Left colon (tissue), 2 donors: ENCODE measurements at regions not wholly inside any gene's neighbourhood (a gene's known extent, or its start where the extent isn't known, plus 50 kb on each side); places are given as distances from the start of the nearest gene placed in this dataset.

Experiments
- ATAC-seq: fragments of 200-7000 bp; cut with Tn5 transposase; one replicate; pipeline ENCODE4 v1.9.1; 2020; ENCODE audit warnings: mild to moderate bottlenecking, moderate library complexity
- DNase-seq, 2 donors: peaks; one replicate each; pipeline ENCODE4 v3.0.0-alpha.2; 2020
- intact Hi-C, 2 donors: fragments of 100-400 bp; cut with DNase I in 1 of 2; cut with micrococcal nuclease in 1 of 2; formaldehyde crosslinking; loops; one replicate each; pipeline versions ENCODE4 v1.11.2 to v1.14.0; 2022; cut with DNase I, micrococcal nuclease
- donor health status: DM: no; HTN: no; CAD: no.
- donor health status: DM: yes; HTN: yes; CAD: no.

DNA sequence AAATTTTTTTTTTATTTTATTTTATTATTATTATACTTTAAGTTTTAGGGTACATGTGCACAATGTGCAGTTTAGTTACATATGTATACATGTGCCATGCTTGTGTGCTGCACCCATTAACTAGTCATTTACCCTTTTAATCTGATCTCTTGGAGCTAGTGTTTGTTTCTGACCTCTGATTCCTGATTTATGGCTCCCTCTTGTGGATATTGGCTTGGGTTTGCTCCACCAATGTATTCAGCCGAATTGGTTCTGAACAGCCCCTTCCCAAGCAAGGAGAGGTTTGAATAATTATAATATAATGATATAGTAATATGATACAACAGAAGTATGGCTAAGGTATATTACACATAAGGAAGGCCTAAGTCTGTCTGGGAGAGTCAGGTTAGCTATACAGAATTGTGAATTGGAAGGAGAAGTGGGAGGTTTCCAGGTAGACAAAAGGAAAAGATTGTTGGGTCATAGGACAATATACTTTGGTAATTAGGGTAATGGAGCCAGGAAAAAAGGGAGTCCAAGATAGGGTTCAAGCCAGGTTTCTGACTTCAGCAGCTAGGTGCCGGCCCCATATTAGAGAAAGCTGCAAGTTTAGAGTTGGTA lies 53.1 kb upstream of the HMCN1 start:
- intact Hi-C loops: loop anchor here in 1 of 2 donors (10.0 kb wide), 1 partner anchor 376 kb away; no protein-coding TSS in a partner anchor
- ATAC-seq: peak; percentile 77
- DNase-seq: no peak

DNA sequence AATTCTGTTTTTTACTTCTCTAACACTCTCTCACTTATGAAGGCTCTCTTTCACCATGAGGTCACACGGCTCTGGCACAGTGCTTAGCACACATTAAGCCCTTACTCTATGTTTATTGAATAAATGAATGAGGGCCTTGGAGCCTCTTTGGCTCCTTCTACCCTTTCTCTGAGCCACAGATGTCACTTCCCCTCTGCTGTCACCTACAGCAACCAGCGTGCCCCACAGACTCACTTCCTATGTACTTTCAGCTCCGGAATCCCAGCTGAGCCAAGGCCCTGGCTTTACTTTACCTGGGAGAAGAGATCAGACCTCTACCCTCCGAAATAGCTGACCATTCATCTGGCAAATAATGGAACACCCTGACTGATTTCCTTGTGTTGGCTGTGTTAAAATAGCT lies 53.7 kb upstream of the HMCN1 start:
- no peak for ATAC-seq
- intact Hi-C loops: loop anchor here in 1 of 2 donors (10.0 kb wide), 1 partner anchor 376 kb away; no protein-coding TSS in a partner anchor

DNA sequence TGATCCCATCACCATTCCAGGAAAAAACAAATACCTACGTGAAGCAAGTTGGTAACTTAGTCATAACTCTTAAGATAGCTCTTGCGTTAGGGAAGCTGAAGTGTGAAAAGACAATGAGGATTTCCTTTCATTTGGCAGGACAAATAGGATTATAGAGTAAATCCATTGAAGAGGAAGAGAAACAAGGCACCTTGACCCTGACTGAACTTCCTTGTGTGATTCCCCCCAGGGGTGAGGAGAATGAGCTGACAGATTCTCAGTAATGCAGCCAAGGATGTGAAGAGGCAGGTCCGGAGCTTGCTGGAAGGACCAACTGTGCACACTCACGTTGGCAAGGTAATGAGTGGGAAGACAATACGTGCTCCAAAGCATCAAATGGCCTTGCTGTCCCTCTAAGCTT lies 55.0 kb upstream of the HMCN1 start:
- ATAC-seq: no peak
- intact Hi-C loops: no loop called here

More for the DNA sequence above, 53.7 kb upstream of the HMCN1 start:
- DNase-seq: no peak

DNA sequence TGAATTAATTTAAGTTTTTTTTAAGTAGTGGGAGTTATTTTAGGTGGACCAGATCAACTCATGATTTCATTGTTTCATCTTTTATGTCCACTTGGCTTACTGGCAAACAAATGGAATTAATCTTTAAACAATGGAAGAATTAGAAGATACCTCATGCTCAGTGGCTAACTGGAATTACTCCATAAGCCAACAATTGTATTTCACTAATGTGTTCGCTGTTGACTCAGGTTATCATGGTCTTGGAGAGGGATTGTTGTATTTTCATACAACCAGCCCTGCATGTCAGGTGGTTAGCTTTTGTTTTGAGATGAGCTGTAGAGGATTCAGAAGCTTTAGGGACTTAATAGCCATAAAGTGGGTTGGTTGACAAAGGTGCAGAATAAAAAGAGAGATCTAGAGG lies 57.2 kb upstream of the HMCN1 start:
- intact Hi-C loops: no loop called here
- DNase-seq: no peak
- ATAC-seq: no peak

More for the DNA sequence above, 55.0 kb upstream of the HMCN1 start:
- no peak for DNase-seq

DNA sequence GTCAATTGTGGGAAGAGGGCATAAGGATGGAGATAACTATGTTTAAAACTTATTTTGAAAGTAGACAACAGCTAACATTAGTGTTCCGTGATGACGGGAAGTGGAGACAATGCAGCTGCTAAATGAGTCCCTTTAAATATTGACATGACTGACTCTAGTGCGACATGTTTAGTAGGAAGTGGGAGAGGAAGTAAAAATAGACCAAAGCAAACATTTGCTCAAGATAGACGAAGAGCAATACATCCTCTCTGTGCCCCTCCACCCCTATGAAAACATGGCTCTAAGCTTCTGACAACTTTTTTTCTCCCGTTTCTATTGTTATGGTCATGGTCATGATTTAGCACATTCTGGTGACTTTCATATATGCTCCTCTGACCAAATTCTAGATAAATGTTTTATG lies 60.0 kb upstream of the HMCN1 start:
- intact Hi-C loops: no loop called here
- no peak for DNase-seq
- ATAC-seq: peak; percentile 87

DNA sequence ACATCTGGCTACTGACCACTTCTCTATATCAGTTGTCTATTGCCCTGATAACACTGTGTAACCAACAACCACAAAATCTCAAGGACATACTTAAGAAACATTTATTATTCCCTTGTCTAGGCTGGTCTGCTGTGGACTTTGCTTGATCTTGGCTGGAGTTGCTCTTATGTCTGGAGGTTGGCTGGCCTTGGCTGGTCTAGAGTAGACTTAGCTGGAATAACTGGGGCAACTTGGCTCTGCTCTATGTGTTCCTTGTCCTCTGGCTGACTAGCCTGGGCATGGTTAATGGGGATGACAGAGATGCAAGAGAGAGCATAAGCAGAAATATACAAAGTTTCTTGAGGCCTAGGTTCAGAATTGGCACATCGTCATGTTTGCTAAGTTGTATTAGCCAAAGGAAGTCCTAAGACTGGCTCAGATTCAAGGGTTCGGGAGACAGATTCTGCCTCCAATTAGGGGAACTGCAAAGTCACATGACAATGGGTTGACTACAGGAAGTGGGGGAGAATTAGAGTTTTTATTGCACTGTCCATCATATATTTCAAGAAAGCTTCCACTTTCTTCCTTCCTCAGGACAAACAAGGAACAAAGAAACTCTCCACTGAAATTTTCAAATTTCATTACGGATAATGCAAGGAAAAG lies 61.4 kb upstream of the HMCN1 start:
- intact Hi-C loops: no loop called here
- DNase-seq: no peak
- peak; percentile 20 for ATAC-seq

DNA sequence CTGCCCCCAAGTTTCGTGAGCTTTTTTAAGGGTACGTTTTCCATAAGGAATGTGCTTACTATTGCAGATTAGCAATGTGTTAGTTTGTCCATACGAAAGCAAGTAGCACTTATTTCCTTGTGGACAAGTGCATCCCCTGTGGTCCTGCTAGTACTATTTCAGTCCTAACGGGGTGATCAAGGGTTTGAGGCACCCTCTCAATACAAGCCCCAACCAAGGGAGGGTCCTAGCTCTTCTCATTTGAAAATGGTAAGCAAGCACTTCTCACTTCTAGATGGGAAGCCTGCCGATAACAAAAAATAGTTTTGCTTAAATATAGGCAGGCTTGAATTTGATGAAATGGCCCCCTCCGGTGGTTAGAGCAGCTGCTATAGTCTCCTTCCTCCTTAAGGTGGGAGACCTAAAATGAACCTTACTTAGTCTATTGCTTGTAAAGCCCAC lies 64.0 kb upstream of the HMCN1 start:
- DNase-seq: peak in 1 of 2 donors; percentile 54
- ATAC-seq: peak; percentile 26
- intact Hi-C loops: no loop called here

DNA sequence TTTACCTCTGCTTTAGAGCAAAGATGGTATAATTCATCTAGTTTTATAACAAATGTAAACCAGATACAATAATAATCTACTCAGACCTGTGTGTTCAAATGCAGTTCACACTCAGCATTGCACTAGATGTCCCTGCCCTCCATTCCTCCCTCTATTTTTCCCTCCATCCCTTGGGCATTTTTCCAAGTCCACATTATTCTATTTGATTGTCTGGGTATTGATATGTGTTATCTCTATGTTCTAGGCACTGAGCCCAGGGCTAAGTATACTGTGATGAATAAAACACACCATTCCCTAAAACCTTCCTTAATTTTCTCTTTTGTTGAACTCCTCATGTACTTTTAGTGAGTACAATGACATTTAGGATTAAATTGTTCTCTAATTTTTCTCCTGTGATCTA lies 66.2 kb upstream of the HMCN1 start:
- intact Hi-C loops: no loop called here
- DNase-seq (no peak), ATAC-seq (peak; percentile 42)

DNA sequence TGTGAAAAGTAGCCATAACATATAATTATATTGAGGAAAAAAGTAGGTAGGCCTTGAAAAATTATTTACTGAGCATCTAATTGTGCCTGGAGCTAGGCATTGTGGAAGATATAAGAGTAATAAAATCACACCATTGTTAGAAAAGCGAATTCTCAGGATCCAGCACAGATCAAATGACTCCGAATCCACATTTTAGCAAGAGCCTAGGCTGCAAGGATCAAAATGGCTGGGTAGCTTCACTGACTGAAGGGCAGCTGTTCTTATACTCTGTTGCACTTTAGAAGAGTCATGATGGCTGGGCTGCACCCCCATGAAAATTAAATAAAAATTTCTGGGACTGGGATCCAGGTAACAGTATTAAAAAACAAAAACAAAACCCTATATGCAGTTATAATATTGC lies 67.6 kb upstream of the HMCN1 start:
- DNase-seq (no peak), ATAC-seq (no peak)
- intact Hi-C loops: no loop called here

DNA sequence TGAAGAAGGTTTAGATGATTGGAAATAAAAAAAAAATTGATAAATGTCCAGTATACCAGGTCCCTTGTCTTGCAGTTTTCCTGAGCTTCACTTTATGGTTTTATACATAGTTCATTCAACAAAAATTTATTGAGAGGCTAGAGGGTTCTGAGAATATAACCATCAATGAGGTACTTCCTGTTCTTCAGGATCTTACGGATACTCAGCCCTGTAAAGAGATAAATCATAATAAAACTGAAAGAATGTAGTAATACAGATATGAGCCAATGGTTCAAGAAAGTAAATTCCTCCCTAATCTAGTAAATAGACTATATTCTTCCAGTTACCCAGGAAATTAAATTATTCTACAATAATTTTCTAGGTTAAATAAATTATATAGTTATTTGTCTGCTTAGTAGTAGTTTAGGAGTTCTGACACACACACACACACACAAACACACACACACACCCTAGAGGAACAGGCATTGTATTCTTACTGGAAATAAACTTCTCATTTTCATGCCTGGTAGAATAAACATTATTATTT lies 70.4 kb upstream of the HMCN1 start:
- DNase-seq (no peak), ATAC-seq (peak; percentile 80)
- intact Hi-C loops: no loop called here

DNA sequence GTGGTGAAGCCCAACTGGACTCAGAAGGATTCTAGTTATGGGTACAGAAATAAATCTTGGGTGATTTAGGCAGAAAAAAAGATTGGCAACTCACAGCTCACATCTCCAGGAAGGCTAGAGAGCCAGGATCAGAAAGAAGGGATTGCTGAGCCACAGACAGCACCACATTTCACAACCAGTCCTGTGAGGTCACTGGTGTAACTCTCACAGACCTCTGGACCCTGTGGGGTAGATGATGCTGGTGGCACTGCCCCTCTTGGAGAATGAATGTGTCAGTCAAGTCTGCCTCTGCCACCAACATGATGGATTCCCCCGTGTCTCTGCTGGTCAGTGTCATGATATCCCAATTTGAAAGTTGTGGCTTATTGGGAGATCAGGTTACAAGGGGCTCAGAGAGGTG lies 70.9 kb upstream of the HMCN1 start:
- peak; percentile 54 for ATAC-seq
- intact Hi-C loops: no loop called here
- no peak for DNase-seq

DNA sequence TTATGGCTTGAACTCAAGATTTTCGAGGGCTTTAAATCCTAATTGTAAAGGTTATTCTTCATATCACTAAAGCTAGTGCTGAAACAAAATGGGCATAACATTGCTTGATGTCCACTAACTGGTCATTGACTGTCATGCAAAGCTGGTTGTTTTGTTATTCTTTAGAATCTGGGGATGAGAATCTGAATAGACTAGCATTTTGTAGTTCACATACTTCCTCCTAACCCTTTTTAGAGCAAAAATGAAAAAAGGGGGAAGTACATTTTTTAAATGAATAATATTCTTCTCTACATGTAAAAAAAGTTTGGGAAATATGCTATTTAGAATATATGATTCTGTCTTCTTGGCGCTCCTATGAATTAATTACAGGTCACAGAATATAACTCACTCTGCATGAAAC lies 72.2 kb upstream of the HMCN1 start:
- no peak for ATAC-seq
- no peak for DNase-seq
- intact Hi-C loops: no loop called here

DNA sequence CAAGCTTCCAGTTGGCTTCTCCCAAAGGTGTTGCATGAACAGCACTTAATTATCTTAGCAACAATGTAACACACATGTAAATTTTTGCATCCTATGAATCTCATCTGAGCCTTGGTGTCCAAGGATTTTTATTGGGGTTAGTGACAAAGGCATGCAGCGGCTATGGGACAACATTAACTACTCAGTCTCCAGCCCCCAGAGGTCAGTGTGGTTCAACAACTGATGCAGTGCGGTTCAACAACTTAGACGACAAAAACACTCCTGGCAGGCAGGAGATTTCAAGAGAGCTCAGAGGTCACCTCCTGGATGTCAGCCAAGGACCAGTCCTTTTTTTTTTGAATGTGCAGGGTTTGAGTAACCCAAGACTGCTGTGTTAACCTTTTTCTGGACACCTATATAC lies 77.5 kb upstream of the HMCN1 start:
- intact Hi-C loops: no loop called here
- DNase-seq: no peak
- no peak for ATAC-seq

DNA sequence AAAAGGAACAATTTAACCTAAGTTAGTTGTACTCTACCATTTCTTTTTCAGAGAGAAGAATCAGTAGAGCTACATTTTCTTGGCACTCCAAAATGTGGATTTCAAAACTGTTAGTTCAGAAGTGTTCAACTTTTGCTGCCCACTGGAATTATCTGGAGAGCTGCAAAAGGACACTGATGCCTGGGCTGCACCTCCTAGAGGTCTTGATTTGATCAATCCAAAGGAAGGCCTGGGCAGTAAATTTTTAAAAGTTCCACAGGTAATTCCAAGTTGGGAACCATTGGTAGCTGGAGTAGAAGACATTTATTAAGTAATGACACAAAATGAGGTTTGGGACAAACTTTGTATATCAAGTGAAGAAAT lies 79.3 kb upstream of the HMCN1 start:
- ATAC-seq: no peak
- intact Hi-C loops: no loop called here
- no peak for DNase-seq

DNA sequence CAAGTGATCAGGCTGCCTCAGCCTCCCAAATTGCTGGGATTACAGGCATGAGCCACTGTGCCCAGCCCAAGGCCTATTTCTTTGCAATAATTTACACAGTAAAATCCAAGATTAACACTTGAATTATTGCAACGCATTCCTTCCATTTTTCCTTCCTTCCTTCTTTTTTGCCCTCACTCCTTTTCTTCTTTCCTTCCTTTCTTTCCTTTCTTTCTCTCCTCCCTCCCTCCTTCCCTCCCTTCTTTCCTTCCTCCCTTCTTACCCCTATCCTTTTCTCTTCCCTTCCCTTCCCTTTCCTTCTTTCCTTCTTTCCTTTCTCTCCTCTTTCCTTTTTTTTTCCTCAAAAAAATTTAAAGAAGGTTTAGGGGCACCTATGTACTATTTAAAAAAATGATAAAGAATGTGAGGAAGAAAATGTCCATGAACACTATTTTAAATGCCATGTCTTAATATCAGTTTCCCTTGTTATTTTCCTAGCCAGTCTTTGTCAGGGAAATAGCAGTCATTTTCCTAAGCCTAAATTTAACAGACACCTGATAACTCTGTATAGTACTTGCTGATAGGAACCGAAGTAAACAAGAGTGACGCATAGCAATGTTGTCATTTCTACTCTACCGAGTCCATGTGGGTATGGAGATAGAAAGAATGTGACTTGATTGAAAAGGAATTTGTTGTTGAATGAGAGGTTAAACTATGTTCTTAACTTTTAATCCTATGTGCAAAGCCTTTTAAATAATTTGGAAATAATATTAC lies 79.8 kb upstream of the HMCN1 start:
- ATAC-seq (no peak), DNase-seq (no peak)
- intact Hi-C loops: no loop called here

DNA sequence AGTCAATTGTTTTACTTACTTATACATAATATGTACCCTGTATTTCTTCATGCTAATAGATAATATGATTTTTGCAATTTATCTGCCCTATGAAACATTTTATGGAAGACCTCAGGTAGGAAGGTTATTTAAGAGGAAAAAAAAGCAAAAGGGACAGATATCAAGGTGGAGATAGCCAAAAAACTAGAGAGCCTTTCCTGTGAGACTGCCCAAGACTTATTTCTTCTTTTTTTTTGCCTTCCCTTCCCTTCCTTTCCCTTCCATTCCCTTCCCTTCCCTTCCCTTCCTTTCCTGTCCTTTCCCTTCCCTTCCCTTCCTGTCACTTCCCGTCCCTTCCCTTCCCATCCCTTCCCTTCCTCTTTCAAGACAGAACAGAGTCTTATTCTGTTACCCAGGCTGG lies 80.6 kb upstream of the HMCN1 start:
- DNase-seq (no peak), ATAC-seq (no peak)
- intact Hi-C loops: no loop called here

DNA sequence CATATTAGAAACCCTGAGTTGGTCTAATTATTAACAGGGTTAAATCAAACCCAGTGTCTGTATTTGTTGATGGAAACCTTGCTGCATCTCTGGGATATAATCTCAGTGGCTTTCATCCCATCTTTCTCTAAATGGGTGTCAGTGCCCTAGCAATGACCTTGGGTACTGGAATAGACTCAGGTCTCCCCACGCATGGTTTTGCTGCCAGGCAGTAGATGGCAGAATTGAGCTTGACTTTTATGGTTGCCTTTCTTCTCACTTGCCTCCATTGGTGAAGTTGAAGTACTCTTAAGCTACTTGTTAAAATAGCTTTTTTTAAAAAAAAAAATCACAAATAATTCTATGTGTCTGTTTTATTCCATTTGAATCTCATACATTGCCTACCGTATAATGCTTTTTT lies 81.8 kb upstream of the HMCN1 start:
- ATAC-seq: no peak
- intact Hi-C loops: no loop called here
- DNase-seq: no peak

DNA sequence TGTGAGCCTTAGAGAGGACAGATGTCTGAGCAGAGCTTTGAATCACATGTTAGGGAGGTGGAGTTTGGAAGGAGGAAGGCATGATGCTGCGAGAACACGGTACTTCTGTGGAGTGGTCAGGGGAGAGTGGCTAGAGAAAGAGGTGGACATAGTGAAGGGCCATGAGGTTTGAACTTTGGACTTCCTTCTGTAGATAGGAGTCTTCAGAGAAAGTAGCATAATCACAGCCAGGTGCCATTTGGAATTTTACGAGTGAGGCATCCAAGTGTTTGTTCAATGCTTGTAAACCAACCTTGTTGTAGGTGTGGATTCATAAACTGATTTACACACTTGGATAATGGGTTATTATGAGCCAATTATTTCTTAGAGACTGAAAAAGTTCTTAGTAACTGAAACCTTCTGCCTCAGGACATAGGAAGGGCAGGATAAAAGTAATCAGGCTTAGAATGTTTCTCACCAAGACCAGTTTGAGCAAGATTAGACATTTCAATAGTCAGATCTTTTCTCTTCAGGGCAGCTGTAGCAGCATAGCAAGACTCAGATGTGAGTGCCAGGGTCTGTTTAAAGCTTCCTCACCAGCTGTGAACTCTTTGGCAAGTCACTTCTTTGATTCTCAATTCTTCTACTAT lies 83.5 kb upstream of the HMCN1 start:
- intact Hi-C loops: no loop called here
- ATAC-seq: peak; percentile 89
- peak; percentile 32 to 75 for DNase-seq

DNA sequence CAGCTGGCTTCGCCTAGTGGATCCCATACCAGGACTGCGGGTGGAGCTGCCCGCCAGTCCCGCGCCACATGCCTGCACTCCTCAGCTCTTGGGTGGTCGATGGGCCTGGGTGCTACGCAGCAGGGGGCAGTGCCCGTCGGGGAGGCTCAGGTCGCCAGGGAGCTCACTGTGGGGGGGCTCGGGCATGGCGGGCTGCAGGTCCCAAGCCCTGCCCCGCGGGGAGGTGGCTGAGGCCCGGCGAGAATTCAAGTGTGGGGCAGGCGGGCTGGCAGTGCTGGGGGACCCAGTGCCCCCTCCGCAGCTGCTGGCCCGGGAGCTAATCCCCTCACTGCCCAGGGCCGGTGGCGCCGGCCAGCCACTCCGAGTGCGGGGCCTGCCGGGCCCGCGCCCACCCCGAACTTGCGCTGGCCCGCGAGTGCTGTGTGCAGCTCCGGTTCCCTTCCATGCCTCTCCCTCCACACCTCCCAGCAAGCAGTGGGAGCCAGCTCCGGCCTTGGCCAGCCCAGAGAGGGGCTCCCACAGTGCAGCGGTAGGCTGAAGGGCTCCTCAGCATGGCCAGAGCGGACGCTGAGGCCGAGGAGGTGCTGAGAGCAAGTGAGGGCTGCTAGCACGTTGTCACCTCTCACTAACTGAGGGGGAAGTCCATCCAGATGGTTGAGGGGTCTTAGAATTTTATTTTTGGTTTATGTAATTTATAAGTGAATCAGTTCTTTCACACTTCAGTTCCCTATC lies 85.2 kb upstream of the HMCN1 start:
- ATAC-seq (no peak), DNase-seq (no peak)
- intact Hi-C loops: no loop called here
